ENCODE measurements at regions not wholly inside any gene's neighbourhood (a gene's known extent, or its start where the extent isn't known, plus 50 kb on each side); places are given as distances from the start of the nearest gene placed in this dataset.

GRCh38 chr3:104564045-104564643 lies 802.6 kb upstream of the ALCAM start:
- DNase-seq (no peak), ATAC-seq (no peak)
- intact Hi-C loops (cut with micrococcal nuclease) = no loop called here

- ATAC-seq (no peak), DNase-seq (no peak)
- intact Hi-C loops (cut with micrococcal nuclease) = no loop called here
These were observed 800.7 kb upstream of the ALCAM start for GRCh38 chr3:104566054-104566453.

DNA sequence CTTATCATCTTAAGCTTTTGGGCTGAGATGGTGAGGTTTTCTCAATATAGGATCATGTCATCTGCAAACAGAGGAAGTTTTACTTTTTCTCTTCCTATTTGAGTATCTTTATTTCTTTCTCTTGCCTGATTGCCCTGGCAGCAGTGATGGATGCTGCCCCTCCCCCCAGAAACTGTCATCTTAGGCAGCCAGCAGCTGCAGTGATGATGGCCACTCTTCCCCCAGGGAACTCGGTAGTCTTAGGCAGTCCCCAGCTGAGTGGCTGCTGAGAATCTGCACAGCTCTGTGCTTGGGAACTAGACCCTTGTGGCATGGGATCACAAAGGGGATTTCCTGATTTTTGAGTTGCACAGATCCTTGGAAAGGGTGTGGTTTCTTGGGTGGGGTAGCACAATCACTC lies 791.1 kb upstream of the ALCAM start:
- no peak for ATAC-seq
- no peak for DNase-seq
- intact Hi-C loops (cut with micrococcal nuclease) = no loop called here

DNA sequence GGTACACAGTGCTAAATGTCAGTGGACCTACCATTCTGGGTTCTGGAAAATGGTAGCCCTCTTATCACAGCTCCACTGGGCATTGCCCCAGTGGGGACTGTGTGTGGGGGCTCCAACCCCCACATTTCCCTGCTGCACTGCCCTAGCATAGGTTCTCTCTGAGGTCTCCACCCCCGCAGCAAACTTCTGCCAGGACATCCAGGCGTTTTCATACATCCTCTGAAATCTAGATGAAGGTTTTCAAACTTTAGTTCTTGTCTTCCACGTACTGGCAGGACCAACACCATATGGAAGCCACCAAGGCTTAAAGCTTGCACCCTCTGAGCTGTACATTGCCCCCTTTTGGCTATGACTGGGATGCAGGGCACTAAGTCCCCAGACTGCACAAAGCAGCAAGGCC lies 788.2 kb upstream of the ALCAM start:
- DNase-seq (no peak), ATAC-seq (no peak)
- intact Hi-C loops (cut with micrococcal nuclease) = no loop called here

DNA sequence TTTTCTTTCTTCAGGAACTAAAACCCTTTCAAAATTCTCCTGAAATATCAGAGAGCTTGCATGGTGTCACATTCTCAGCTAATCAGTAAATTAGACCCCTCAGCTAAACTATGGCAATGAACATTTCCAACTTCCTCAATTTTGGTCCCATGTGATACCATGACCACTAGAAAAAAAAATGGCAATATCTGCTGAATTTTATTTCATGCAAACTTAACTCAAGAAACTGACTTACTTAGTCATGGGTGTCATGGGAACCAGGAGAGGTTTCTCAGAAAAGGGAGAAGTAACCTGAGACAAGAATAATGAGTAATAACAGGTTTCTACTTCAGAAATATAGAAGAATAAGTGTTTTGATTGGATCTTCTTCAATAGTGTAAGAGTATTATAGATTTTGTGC lies 784.6 kb upstream of the ALCAM start:
- intact Hi-C loops (cut with micrococcal nuclease) = no loop called here
- DNase-seq (no peak), ATAC-seq (no peak)

- no peak for DNase-seq
- ATAC-seq = no peak
- intact Hi-C loops (cut with micrococcal nuclease) = no loop called here
These were observed 782.0 kb upstream of the ALCAM start for GRCh38 chr3:104584682-104585081.

DNA sequence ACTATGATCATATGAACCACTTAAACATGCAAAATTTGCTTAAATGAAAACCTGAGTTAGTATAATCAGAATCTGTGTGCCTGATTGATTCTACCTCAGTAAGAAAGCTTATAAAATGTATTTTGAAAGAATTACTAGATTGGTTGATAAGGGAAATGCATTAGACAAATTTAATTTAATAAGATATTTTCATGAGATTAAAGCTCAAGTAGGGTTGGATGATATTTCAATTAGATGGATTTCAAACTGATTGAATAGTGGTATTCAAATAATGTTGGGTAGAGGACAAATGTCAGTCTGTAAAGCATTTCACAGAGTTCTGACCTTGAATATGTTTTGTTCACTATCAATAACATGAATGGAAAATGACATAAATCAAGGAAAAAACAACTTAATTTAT lies 780.4 kb upstream of the ALCAM start:
- DNase-seq (no peak), ATAC-seq (no peak)
- intact Hi-C loops (cut with micrococcal nuclease) = no loop called here

DNA sequence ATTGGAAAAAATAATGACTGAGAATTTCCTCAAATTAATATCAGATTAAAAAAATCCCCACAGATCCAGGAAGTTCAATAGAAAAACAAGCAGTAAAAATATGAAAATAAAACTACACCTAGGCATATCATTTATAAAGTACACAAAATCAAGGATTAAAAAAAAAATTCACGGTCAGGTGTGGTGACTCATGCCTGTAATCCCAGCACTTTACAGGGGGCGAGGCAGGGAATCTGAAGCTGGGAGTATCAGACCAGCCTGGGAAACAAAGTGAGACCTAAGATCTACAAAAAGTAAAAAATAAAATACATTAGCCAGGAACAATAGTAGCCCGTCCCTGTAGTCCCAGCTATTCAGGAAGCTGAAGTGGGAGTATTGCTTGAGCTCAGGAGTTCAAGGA lies 778.3 kb upstream of the ALCAM start:
- ATAC-seq (no peak), DNase-seq (no peak)
- intact Hi-C loops (cut with micrococcal nuclease) = no loop called here

DNA sequence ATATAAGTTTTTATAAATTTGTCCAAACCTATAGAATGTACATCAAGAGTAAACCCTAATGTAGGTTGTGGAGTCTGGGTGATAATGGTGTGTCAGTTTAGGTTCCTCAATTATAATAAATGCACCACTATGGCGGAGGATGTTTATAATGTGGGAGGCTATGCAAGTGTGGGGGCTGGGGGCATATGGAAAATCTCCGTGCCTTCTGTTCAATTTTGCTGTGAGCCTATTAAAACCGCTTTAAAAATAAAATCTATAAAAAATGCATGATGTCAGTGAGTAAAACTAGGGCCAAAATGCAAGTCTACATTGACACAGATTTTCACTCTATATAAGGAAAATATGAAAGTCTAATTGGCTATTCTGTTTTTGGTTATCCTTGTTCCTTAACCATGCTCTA lies 774.9 kb upstream of the ALCAM start:
- DNase-seq = no peak
- ATAC-seq = no peak
- intact Hi-C loops (cut with micrococcal nuclease) = no loop called here

DNA sequence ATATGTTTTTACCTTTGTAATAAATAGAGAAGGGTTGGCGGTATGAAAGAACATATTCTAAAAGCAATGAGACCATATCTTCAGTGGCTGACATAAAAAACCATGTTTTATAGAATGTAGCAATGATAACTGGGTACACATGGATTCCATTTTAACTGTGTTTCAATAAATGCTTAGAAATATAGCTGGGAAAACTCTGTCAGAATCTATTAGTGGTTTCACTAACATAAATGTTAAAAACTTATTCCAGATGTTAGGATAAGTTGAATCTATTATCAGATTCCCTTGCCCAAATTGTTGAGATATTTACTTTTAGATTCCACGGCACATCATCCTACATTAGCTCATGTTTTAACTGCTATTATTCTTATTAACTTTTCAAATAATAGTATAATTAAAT lies 772.2 kb upstream of the ALCAM start:
- DNase-seq (no peak), ATAC-seq (no peak)
- intact Hi-C loops (cut with micrococcal nuclease) = no loop called here

DNA sequence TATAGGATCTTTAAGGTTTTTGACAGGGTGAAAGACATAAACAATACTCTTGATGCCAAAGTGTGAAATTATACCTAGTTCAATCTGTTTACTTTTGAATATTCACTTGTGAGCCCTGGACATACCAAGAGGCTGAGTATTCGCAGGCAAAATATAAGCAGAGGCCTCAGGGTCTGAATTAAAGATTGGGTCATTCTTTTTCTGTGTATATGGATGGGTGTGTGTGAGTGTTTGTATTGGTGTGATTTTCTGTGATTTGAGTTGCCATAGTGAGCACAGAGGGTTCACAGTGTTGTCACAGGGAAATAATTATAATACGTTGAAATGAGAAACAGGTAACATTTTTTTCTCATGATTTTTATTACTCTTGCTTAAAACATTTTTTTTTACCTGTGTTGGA lies 770.7 kb upstream of the ALCAM start:
- DNase-seq (no peak), ATAC-seq (no peak)
- intact Hi-C loops (cut with micrococcal nuclease) = no loop called here

GRCh38 chr3:104596551-104596950 lies 770.2 kb upstream of the ALCAM start:
- intact Hi-C loops (cut with micrococcal nuclease) = no loop called here
- ATAC-seq (no peak), DNase-seq (no peak)

DNA sequence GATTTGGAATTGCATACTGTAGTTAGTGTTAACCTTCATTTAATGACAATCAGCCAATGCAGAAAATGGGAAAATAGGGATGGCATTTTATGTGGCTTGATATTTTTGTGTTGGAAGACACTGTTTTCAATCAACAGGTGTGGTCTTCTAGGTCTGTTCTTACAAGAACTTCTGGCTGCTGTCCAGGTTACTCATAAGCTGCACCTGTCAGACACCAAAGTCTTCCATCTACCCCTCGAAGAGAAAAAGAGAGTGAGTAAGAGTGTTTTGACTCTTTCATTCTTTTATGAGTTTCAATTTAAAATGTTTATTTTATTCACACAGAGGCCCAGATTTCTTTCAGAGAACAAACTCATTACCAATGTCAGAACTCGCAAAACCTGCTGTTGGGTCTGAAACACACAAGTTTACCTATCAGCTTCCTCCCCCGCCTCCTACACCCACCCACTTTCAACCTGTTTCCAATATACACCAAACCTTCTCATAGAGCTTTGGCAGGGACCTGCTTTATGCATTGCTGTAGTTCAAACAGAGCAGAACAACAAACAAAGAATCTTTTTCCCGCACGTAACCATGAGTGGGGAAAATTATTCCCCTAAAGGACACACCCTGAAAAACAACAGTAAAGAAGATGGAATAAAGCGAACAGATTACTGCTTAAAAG lies 767.7 kb upstream of the ALCAM start:
- intact Hi-C loops (cut with micrococcal nuclease) = no loop called here
- DNase-seq = no peak
- no peak for ATAC-seq

DNA sequence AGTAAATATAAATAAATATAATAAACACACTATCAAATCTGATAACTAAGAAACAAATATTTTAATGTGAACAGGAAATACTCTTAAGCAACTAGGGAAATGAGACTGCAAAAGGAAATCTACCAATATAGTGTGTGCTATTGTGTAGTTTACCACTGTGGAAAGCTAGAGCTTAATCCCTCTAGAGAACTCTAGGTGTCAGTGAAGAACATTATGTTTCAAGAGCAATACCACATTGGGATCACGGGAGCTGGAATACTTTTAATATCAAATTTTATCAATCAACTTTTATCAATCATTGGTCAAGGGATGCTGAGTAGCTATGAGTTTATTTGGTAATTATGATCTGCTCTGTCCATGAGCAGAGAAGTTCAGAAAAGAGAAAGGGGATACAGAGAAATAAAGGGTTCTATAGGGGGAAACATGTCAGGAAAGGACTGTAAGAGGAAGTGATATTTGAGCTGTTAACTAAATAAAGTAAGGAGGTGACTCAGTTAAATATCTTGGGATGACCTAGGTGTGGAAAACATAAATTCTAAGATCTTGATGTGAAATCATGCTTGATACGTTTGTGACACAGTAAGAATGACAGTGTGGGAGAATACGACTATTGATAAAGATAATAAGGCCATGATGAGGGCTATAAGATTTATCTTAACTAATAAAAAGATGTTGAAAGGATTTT lies 762.2 kb upstream of the ALCAM start:
- no peak for ATAC-seq
- DNase-seq = no peak
- intact Hi-C loops (cut with micrococcal nuclease) = no loop called here

DNA sequence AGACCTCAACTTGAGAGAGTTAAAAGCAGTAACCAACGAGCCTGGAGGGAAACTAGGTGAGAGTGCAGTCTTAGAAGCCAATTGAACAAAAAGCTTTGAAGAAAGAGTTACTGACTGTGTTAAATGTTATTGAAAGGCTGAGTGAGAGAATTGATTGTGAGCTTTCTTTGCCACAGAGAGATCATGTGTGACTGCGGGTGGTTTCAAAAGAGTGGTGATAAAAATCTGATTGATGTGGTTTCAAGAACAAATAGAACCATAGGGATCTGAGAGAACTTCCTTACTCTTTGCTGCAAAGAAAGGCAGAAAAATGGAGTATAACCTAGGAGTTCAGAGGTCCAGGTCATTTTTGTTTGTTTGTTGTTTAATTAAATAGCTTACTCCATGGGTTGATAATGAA lies 759.9 kb upstream of the ALCAM start:
- no peak for ATAC-seq
- no peak for DNase-seq
- intact Hi-C loops (cut with micrococcal nuclease) = no loop called here

DNA sequence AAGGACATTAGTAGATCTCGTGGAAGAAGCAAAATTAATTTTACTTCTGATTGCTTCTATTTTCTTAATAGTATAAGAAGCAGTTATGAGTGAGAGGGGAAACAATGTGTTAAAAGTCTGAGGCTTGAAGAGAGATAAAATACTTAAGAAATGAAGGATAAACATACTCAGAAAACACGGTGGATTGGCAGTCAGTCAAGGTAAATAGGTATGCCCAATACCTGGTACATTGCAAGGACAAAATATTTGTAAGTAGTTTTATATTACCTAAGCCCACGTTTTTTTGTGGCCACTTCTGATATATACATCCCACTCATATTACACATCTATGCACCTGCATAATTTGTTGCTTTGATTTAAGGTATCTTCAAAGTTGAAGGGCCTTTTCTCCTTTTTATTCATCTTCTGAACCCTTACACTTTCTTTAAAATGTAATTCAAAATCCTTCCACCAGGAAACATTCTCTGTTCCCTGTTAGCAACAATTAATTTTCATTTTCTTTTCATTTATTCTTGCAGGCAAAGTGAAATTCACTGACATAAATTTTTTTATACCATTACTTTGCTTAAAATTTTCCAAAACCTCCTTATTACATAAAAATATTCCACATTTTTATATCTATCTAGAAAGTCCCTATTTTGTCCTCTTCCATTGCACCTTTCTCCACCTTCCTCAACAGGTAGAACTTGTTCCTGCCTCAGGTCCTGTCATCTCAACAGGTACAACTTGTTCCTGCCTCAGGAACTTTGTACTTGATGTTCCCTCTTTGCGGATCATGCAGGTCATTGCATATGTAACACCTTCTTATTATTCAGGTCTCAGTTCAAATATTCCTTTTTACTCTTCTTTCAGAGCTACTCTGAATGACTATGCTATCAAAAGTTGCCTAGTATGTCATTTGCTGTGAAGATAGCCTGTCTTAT lies 755.7 kb upstream of the ALCAM start:
- ATAC-seq = no peak
- intact Hi-C loops (cut with micrococcal nuclease) = no loop called here
- no peak for DNase-seq

DNA sequence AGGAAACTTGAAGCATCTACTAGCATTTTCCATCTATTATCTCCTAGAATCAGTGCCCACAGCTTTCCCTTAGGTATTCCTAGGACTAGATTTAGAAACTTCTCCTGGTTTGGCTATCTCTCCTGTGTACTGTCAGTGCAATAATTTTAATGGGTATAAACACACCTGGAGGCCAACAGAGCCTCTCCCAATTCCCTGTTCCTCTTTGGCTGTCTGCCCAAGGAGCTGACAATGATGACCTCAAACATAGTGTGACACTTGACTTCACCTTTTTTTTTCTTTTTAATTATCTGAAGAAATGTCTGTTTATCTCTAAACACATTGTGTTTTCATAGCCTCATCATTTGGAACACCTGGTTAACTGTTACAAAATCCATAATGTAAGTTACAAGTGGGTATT lies 754.5 kb upstream of the ALCAM start:
- no peak for ATAC-seq
- intact Hi-C loops (cut with micrococcal nuclease) = no loop called here

GRCh38 chr3:104614564-104614963 lies 752.1 kb upstream of the ALCAM start:
- no peak for DNase-seq
- no peak for ATAC-seq
- intact Hi-C loops (cut with micrococcal nuclease) = no loop called here

More for the DNA sequence above, 754.5 kb upstream of the ALCAM start:
- DNase-seq = no peak

- DNase-seq (no peak), ATAC-seq (no peak)
- intact Hi-C loops (cut with micrococcal nuclease) = no loop called here
These were observed 738.4 kb upstream of the ALCAM start for GRCh38 chr3:104628185-104628789.

GRCh38 chr3:104629038-104629437 lies 737.7 kb upstream of the ALCAM start:
- intact Hi-C loops (cut with micrococcal nuclease) = no loop called here
- ATAC-seq (no peak), DNase-seq (no peak)

Measured in left ventricle myocardium superior (tissue), 1 donor.